PFSK-1 (cell line): ENCODE measurements at regions not wholly inside any gene's neighbourhood (a gene's known extent, or its start where the extent isn't known, plus 50 kb on each side); places are given as distances from the start of the nearest gene placed in this dataset.

Source experiments
- FOXP2 ChIP-seq: optimal IDR thresholded peaks from 2 replicates; pipeline ENCODE3; 2011; ENCODE audit warnings: borderline replicate concordance, control low read depth, inconsistent platforms; ENCODE audit not compliant: insufficient read depth; ENCODE audit errors: extremely low read length, extremely low read depth
- POLR2AphosphoS5 ChIP-seq: IDR thresholded peaks from 2 replicates; pipeline ENCODE4 v1.6.1; 2012; ENCODE audit warnings: low read depth, mild to moderate bottlenecking, control low read depth, low read length, moderate library complexity
- SIN3A ChIP-seq: IDR thresholded peaks from 2 replicates; pipeline ENCODE4 v1.6.1; 2012; ENCODE audit warnings: mild to moderate bottlenecking, low read length, moderate library complexity, borderline replicate concordance; ENCODE audit not compliant: insufficient read depth
- TAF1 ChIP-seq: IDR thresholded peaks from 2 replicates; pipeline ENCODE4 v1.6.1; 2012; ENCODE audit warnings: low read length, control low read depth, borderline replicate concordance; ENCODE audit not compliant: insufficient read depth
- TF ChIP-seq, protein P1 (sequence below), 2 experiments: IDR thresholded peaks; 2 replicates each; pipeline versions ENCODE4 v1.6.1 to v1.8.0; 2011 to 2012; ENCODE audit warnings: low read depth in 2 of 2, low read length in 2 of 2, control low read depth in 1 of 2, inconsistent platforms in 1 of 2, mild to moderate bottlenecking in 1 of 2, moderate library complexity in 1 of 2; ENCODE audit not compliant: insufficient read depth in 1 of 2

GRCh38 chr11:96627376-96627775 is 237.6 kb downstream of the JRKL start:
- no peak for TF ChIP-seq POLR2AphosphoS5
- TF ChIP-seq, protein P1, sequence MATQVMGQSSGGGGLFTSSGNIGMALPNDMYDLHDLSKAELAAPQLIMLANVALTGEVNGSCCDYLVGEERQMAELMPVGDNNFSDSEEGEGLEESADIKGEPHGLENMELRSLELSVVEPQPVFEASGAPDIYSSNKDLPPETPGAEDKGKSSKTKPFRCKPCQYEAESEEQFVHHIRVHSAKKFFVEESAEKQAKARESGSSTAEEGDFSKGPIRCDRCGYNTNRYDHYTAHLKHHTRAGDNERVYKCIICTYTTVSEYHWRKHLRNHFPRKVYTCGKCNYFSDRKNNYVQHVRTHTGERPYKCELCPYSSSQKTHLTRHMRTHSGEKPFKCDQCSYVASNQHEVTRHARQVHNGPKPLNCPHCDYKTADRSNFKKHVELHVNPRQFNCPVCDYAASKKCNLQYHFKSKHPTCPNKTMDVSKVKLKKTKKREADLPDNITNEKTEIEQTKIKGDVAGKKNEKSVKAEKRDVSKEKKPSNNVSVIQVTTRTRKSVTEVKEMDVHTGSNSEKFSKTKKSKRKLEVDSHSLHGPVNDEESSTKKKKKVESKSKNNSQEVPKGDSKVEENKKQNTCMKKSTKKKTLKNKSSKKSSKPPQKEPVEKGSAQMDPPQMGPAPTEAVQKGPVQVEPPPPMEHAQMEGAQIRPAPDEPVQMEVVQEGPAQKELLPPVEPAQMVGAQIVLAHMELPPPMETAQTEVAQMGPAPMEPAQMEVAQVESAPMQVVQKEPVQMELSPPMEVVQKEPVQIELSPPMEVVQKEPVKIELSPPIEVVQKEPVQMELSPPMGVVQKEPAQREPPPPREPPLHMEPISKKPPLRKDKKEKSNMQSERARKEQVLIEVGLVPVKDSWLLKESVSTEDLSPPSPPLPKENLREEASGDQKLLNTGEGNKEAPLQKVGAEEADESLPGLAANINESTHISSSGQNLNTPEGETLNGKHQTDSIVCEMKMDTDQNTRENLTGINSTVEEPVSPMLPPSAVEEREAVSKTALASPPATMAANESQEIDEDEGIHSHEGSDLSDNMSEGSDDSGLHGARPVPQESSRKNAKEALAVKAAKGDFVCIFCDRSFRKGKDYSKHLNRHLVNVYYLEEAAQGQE (IDR thresholded peaks at IDR 0.05; ENCODE audit: insufficient read depth in 1 of 2, low read depth in 2 of 2, low read length in 2 of 2), result no peak
- TF ChIP-seq SIN3A, result no peak
- no peak for TF ChIP-seq TAF1

DNA sequence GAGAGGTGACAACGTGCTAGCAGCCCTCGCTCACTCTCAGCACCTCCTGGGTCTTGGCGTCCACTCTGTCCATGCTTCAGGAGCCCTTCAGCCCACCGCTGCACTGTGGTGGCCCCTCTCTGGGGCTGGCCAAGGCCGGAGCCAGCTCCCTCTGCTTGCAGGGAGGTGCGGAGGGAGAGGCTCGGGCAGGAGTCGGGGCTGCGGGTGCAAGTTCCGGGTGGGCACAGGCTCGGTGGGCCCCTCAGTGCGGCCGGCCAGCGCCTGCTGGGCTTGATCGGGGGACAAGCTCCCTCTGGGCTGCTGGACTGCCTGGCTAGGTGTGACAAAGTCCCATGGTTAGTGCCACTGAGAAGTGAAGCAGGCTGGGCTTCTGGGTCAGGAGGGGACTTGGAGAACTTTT is 245.8 kb downstream of the JRKL start:
- TF ChIP-seq FOXP2 (no peak), SIN3A (no peak), TAF1 (no peak), POLR2AphosphoS5 (no peak)
- TF ChIP-seq, protein P1 (IDR thresholded peaks at IDR 0.05; ENCODE audit: insufficient read depth in 1 of 2, low read depth in 2 of 2, low read length in 2 of 2), result no peak

DNA sequence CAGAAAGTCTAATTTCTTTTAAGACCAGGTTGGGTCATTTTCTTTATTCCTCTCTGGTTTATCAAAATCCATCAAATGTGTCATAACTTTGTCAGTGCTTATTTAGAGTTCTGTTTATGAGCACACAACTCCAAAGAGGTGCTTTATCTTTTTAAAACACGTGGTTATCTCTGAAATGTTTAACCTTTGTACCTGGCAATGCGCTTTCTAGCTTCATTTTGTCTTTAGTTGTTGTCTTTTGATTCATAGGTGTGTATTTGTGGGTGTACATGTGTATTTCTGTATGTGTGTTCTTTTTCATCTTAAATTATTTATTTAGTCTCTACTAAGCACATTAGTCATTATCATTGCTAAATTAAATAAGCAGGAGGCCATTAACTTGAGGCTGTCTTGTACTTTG is 251.4 kb downstream of the JRKL start:
- TF ChIP-seq FOXP2 (no peak), POLR2AphosphoS5 (no peak), SIN3A (no peak)
- TF ChIP-seq, protein P1 (IDR thresholded peaks at IDR 0.05; ENCODE audit: insufficient read depth in 1 of 2, low read depth in 2 of 2, low read length in 2 of 2), result no peak

- TF ChIP-seq, protein P1 (IDR thresholded peaks at IDR 0.05; ENCODE audit: insufficient read depth in 1 of 2, low read depth in 2 of 2, low read length in 2 of 2), result no peak
- no peak for TF ChIP-seq SIN3A
- no peak for TF ChIP-seq FOXP2
- no peak for TF ChIP-seq TAF1
- TF ChIP-seq POLR2AphosphoS5, result no peak
Observed at GRCh38 chr11:96642583-96642982, 252.8 kb downstream of the JRKL start.

DNA sequence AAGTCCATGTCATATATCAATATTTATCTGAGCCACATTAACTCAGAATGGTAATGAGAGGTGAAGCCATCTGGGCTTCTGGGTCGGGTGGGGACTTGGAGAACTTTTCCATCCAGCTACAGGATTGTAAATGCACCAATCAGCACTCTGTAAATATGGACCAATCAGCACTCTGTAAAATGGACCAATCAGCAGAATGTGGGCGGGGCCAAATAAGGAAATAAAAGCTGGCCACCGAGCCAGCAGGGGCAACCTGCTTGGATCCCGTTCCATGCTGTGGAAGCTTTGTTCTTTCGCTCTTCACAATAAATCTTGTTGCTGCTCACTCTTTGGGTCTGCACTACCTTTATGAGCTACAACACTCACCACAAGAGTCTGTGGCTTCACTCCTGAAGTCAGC is 253.4 kb downstream of the JRKL start:
- no peak for TF ChIP-seq SIN3A
- TF ChIP-seq FOXP2, result no peak
- TF ChIP-seq, protein P1 (IDR thresholded peaks at IDR 0.05; ENCODE audit: insufficient read depth in 1 of 2, low read depth in 2 of 2, low read length in 2 of 2), result no peak
- TF ChIP-seq POLR2AphosphoS5, result no peak
- TF ChIP-seq TAF1, result no peak
